SK-N-SH (cell line): ENCODE measurements at regions not wholly inside any gene's neighbourhood (a gene's known extent, or its start where the extent isn't known, plus 50 kb on each side); places are given as distances from the start of the nearest gene placed in this dataset.

Experiments used
- CTCF ChIA-PET: fragments of 300-600, 350-600 bp; formaldehyde crosslinking; extraction: SDS; loops from one replicate; lab custom pipeline; 2021; lab: Yijun Ruan, JAX
- POLR2A ChIA-PET: fragments of 350-600 bp; sonication (Branson Sonifier 250); formaldehyde crosslinking; extraction: SDS; loops from one replicate; lab custom pipeline; 2020; ENCODE audit warnings: antibody characterized with exemption, inconsistent platforms; lab: Yijun Ruan, JAX
- DNase-seq: peaks from one replicate; pipeline ENCODE4 v3.0.0; 2012
- H2AFZ ChIP-seq: fragments of 200-600 bp; sonication (generic); 2 replicates; pipeline ENCODE4 v1.8.1; 2016; ENCODE audit warnings: antibody characterized with exemption, mild to moderate bottlenecking, low read depth
- H3F3A ChIP-seq: fragments of 200-600 bp; sonication (generic); replicated peaks from 2 replicates; pipeline ENCODE3; 2016; ENCODE audit warnings: antibody characterized with exemption, mild to moderate bottlenecking; ENCODE audit not compliant: insufficient read depth
- H3K27ac ChIP-seq, 2 experiments: fragments of 200-500 bp in 1 of 2; fragments of 200-600 bp in 1 of 2; sonication (Bioruptor generic) in 1 of 2; sonication (generic), shearing (Covaris generic) in 1 of 2; 2 replicates each; pipeline versions ENCODE4 v1.5.1 to v1.6.1; 2014 to 2016; ENCODE audit warnings: low read depth in 2 of 2, inconsistent platforms in 1 of 2, low read length in 1 of 2, mild to moderate bottlenecking in 1 of 2, mixed read lengths in 1 of 2
- H3K27me3 ChIP-seq: fragments of 200-600 bp; sonication (generic), shearing (Covaris generic); 2 replicates; pipeline ENCODE4 v1.6.1; 2016; ENCODE audit warnings: mixed run types; ENCODE audit not compliant: insufficient read depth
- H3K36me3 ChIP-seq, 2 experiments: fragments of 200-500 bp in 1 of 2; fragments of 200-600 bp in 1 of 2; sonication (Bioruptor generic) in 1 of 2; sonication (generic) in 1 of 2; replicated peaks in 1 of 2; 2 replicates each; pipeline versions ENCODE3 to v1.5.1; 2014 to 2016; ENCODE audit warnings: low read length in 1 of 2, mild to moderate bottlenecking in 1 of 2; ENCODE audit not compliant: insufficient read depth in 2 of 2, control insufficient read depth in 1 of 2
- H3K4me1 ChIP-seq, 2 experiments: fragments of 200-500 bp in 1 of 2; fragments of 200-600 bp in 1 of 2; sonication (Bioruptor generic) in 1 of 2; sonication (generic), shearing (Covaris generic) in 1 of 2; 2 replicates each; pipeline versions ENCODE4 v1.5.1 to v1.6.1; 2014 to 2016; ENCODE audit warnings: low read depth in 1 of 2, low read length in 1 of 2, mixed run types in 1 of 2; ENCODE audit not compliant: insufficient read depth in 2 of 2, control insufficient read depth in 1 of 2
- H3K4me2 ChIP-seq: fragments of 200-600 bp; sonication (generic), shearing (Covaris generic); 2 replicates; pipeline ENCODE4 v1.6.1; 2017; ENCODE audit warnings: mixed run types
- H3K4me3 ChIP-seq, 2 experiments: fragments of 200-500 bp in 1 of 2; fragments of 200-600 bp in 1 of 2; sonication (Bioruptor generic) in 1 of 2; sonication (generic), shearing (Covaris generic) in 1 of 2; 2 replicates each; pipeline versions ENCODE4 v1.5.1 to v1.8.1; 2014 to 2016; ENCODE audit warnings: low read depth in 2 of 2, inconsistent platforms in 1 of 2, low read length in 1 of 2, mild to moderate bottlenecking in 1 of 2, mixed read lengths in 1 of 2, moderate library complexity in 1 of 2
- H3K79me2 ChIP-seq: fragments of 200-600 bp; sonication (generic); 2 replicates; pipeline ENCODE4 v1.8.1; 2017; ENCODE audit warnings: mild to moderate bottlenecking; ENCODE audit not compliant: insufficient read depth
- H3K9ac ChIP-seq: fragments of 200-600 bp; sonication (generic); 2 replicates; pipeline ENCODE4 v1.6.1; 2017; ENCODE audit warnings: mixed run types
- H3K9me2 ChIP-seq: fragments of 200-600 bp; sonication (generic); 2 replicates; pipeline ENCODE4 v1.6.1; 2017; ENCODE audit warnings: mixed run types
- H3K9me3 ChIP-seq: fragments of 200-600 bp; sonication (generic); 2 replicates; pipeline ENCODE4 v1.6.1; 2017; ENCODE audit warnings: mixed run types, mild to moderate bottlenecking, moderate library complexity
- H4K20me1 ChIP-seq: fragments of 200-600 bp; sonication (generic); 2 replicates; pipeline ENCODE4 v1.6.1; 2017; ENCODE audit warnings: mild to moderate bottlenecking, mixed run types; ENCODE audit not compliant: insufficient read depth
- CHD2 ChIP-seq: fragments of 150-350 bp; IDR thresholded peaks from 2 replicates; pipeline ENCODE4 v1.6.1; 2018; ENCODE audit warnings: low read length; ENCODE audit not compliant: partially characterized antibody
- FOXJ3 ChIP-seq: sonication (generic); formaldehyde crosslinking; IDR thresholded peaks from 2 replicates; pipeline ENCODE4 v1.5.1; 2020; ENCODE audit warnings: mild to moderate bottlenecking, missing genetic modification reagents
- FOXM1 ChIP-seq: IDR thresholded peaks from 2 replicates; pipeline ENCODE4 v1.4.0; 2012; ENCODE audit warnings: low read depth, mild to moderate bottlenecking
- GABPA ChIP-seq: IDR thresholded peaks from 2 replicates; pipeline ENCODE4 v1.4.0; 2012; ENCODE audit warnings: low read depth, mild to moderate bottlenecking
- GATA2 ChIP-seq: sonication (generic); formaldehyde crosslinking; IDR thresholded peaks from 2 replicates; pipeline ENCODE4 v1.5.0; 2020; ENCODE audit warnings: mild to moderate bottlenecking, missing genetic modification reagents
- IRF3 ChIP-seq: fragments of 150-350 bp; IDR thresholded peaks from 2 replicates; pipeline ENCODE4 v1.6.1; 2016; ENCODE audit warnings: mild to moderate bottlenecking, low read depth, low read length
- MEF2A ChIP-seq: IDR thresholded peaks from 2 replicates; pipeline ENCODE4 v1.4.0; 2012; ENCODE audit warnings: low read depth, borderline replicate concordance
- MXI1 ChIP-seq: IDR thresholded peaks from 2 replicates; pipeline ENCODE4 v1.6.1; 2012; ENCODE audit warnings: mild to moderate bottlenecking, low read depth, low read length, improper control_type of control experiment
- NFIC ChIP-seq: IDR thresholded peaks from 2 replicates; pipeline ENCODE4 v1.4.0; 2012; ENCODE audit warnings: borderline replicate concordance
- NRF1 ChIP-seq: IDR thresholded peaks from 2 replicates; pipeline ENCODE4 v1.6.1; 2012; ENCODE audit warnings: low read depth, mild to moderate bottlenecking, low read length
- PBX3 ChIP-seq: IDR thresholded peaks from 2 replicates; pipeline ENCODE4; 2012
- POLR2AphosphoS5 ChIP-seq: IDR thresholded peaks from 2 replicates; pipeline ENCODE4 v1.6.1; 2012; ENCODE audit warnings: low read depth, low read length
- RCOR1 ChIP-seq: fragments of 150-350 bp; IDR thresholded peaks from 2 replicates; pipeline ENCODE4 v1.6.1; 2017; ENCODE audit warnings: antibody characterized with exemption, low read length
- REST ChIP-seq: IDR thresholded peaks from 2 replicates; pipeline ENCODE4 v1.6.1; 2012; ENCODE audit warnings: mild to moderate bottlenecking, low read depth, low read length, moderate library complexity
- RFX5 ChIP-seq: IDR thresholded peaks from 2 replicates; pipeline ENCODE4 v1.6.1; 2012; ENCODE audit warnings: mild to moderate bottlenecking, improper control_type of control experiment, low read length
- SIN3A ChIP-seq: IDR thresholded peaks from 2 replicates; pipeline ENCODE4 v1.6.1; 2012; ENCODE audit warnings: low read depth, mild to moderate bottlenecking, low read length, moderate library complexity, borderline replicate concordance
- SMC3 ChIP-seq: IDR thresholded peaks from 2 replicates; pipeline ENCODE4 v1.6.1; 2012; ENCODE audit warnings: low read depth, low read length, improper control_type of control experiment
- TCF12 ChIP-seq: IDR thresholded peaks from 2 replicates; pipeline ENCODE4 v1.4.0; 2012
- YY1 ChIP-seq: IDR thresholded peaks from 2 replicates; pipeline ENCODE4 v1.4.0; 2012; ENCODE audit warnings: low read depth, mild to moderate bottlenecking
- WGBS: methylation state at CpG from one replicate; pipeline ENCODE4 v1.1.6; 2017; ENCODE audit warnings: low lambda C conversion rate; 5-methylcytosine and 5-hydroxymethylcytosine counted together
- TF ChIP-seq, protein P1 (sequence below): IDR thresholded peaks from 2 replicates; pipeline ENCODE4 v1.4.0; 2012; ENCODE audit warnings: low read depth
- TF ChIP-seq, protein P2 (sequence below): fragments of 200-600 bp; sonication (generic); IDR thresholded peaks from 2 replicates; pipeline ENCODE4 v1.6.1; 2017; ENCODE audit warnings: antibody characterized with exemption, mild to moderate bottlenecking, moderate library complexity

DNA sequence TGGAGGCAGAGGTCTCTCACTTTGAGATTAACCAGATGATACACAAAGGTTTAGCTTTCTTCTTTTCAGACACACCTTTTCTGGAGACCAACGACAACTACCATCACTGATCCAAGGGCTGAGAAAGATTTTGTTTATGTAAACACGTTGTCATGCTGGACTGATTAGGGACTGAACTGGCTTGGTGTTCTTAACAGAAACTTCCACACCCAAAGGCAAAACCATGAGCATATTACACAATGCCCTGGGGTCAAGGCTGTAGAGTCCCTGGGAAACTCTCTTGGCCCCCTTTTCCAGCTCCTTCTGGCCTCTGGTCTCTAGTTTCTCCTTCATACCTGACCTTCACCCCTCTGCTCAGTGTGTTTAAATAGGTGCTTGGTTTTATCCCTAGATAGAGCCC lies 447.0 kb upstream of the TCF4 start (continued):
- no peak for TF ChIP-seq RFX5

- no peaks in the 10 kb centered on the region for H3K27me3 ChIP-seq
- H3K9me3 ChIP-seq = no peaks in the 10 kb centered on the region
- no peak for TF ChIP-seq YY1
- no peak for TF ChIP-seq FOXM1
- TF ChIP-seq SMC3 = no peak
- no peak for TF ChIP-seq POLR2AphosphoS5
- TF ChIP-seq TCF12 = no peak
- TF ChIP-seq RFX5 = no peak
- TF ChIP-seq NFIC = no peak
- TF ChIP-seq FOXJ3 (CRISPR knock-in tag) = no peak
- no peak for TF ChIP-seq REST
- TF ChIP-seq SIN3A = no peak
- TF ChIP-seq GABPA = no peak
- no peak for TF ChIP-seq MEF2A
- TF ChIP-seq RCOR1 = no peak
- no peaks in the 10 kb centered on the region for H3K36me3 ChIP-seq
- DNase-seq = no peak
- no peak overlapping the region for H3K9ac ChIP-seq
- no peak overlapping the region for H2AFZ ChIP-seq
- H3K4me1 ChIP-seq = no peaks in the 10 kb centered on the region; a peak in 2 of 4 replicates
- CTCF ChIA-PET = interaction anchor here (1.0 kb wide), 1 partner anchor 112 kb away, joined by 3 read pairs; no protein-coding TSS in a partner anchor
- no peaks in the 10 kb centered on the region for H4K20me1 ChIP-seq
- no peaks in the 10 kb centered on the region for H3K9me2 ChIP-seq
- no peak overlapping the region for H3K27ac ChIP-seq
- 61% methylated on average over 3 of the region's 3 CpGs for WGBS
- H3K4me2 ChIP-seq = no peak overlapping the region
- POLR2A ChIA-PET = no interaction called here
- no peaks in the 10 kb centered on the region for H3K79me2 ChIP-seq
- no peak overlapping the region for H3K4me3 ChIP-seq
- no peaks in the 10 kb centered on the region for H3F3A ChIP-seq
Observed at GRCh38 chr18:56030060-56030459, 442.1 kb upstream of the TCF4 start.

GRCh38 chr18:56028514-56028913 lies 440.5 kb upstream of the TCF4 start:
- H3K27ac ChIP-seq = no peak overlapping the region
- H3K36me3 ChIP-seq = no peaks in the 10 kb centered on the region
- POLR2A ChIA-PET = no interaction called here
- no peak for DNase-seq
- no peaks in the 10 kb centered on the region; a peak in 2 of 4 replicates for H3K4me1 ChIP-seq
- no peak overlapping the region for H3K4me2 ChIP-seq
- H3K4me3 ChIP-seq = no peak overlapping the region
- no peaks in the 10 kb centered on the region for H4K20me1 ChIP-seq
- H3F3A ChIP-seq = no peaks in the 10 kb centered on the region
- H3K79me2 ChIP-seq = no peaks in the 10 kb centered on the region
- no peak overlapping the region for H3K9ac ChIP-seq
- H3K27me3 ChIP-seq = no peaks in the 10 kb centered on the region
- H3K9me3 ChIP-seq = no peaks in the 10 kb centered on the region
- CTCF ChIA-PET = no interaction called here
- no peaks in the 10 kb centered on the region for H3K9me2 ChIP-seq
- 15% methylated on average over 1 of the region's 1 CpG for WGBS
- no peak overlapping the region; the same call in 1 of the 2 replicates for H2AFZ ChIP-seq
- no peak for TF ChIP-seq RCOR1
- no peak for TF ChIP-seq NFIC
- TF ChIP-seq, protein P1, sequence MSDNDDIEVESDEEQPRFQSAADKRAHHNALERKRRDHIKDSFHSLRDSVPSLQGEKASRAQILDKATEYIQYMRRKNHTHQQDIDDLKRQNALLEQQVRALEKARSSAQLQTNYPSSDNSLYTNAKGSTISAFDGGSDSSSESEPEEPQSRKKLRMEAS = no peak
- TF ChIP-seq FOXM1 = no peak
- TF ChIP-seq TCF12 = no peak
- no peak for TF ChIP-seq NRF1
- no peak for TF ChIP-seq GABPA
- no peak for TF ChIP-seq MXI1
- TF ChIP-seq CHD2 = no peak
- no peak for TF ChIP-seq IRF3
- no peak for TF ChIP-seq PBX3
- TF ChIP-seq, protein P2, sequence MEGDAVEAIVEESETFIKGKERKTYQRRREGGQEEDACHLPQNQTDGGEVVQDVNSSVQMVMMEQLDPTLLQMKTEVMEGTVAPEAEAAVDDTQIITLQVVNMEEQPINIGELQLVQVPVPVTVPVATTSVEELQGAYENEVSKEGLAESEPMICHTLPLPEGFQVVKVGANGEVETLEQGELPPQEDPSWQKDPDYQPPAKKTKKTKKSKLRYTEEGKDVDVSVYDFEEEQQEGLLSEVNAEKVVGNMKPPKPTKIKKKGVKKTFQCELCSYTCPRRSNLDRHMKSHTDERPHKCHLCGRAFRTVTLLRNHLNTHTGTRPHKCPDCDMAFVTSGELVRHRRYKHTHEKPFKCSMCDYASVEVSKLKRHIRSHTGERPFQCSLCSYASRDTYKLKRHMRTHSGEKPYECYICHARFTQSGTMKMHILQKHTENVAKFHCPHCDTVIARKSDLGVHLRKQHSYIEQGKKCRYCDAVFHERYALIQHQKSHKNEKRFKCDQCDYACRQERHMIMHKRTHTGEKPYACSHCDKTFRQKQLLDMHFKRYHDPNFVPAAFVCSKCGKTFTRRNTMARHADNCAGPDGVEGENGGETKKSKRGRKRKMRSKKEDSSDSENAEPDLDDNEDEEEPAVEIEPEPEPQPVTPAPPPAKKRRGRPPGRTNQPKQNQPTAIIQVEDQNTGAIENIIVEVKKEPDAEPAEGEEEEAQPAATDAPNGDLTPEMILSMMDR = no peak
- TF ChIP-seq GATA2 (CRISPR knock-in tag) = no peak
